DLD1 (cell line): ENCODE measurements at regions not wholly inside any gene's neighbourhood (a gene's known extent, or its start where the extent isn't known, plus 50 kb on each side); places are given as distances from the start of the nearest gene placed in this dataset.
"Not testable (repeated sequence)": the region's sequence is repeated elsewhere in the genome, so short reads cannot be mapped to it uniquely, and the experiment has no call there.

Experiments used
- in situ Hi-C: cut with HindIII; loops from 2 replicates; pipeline ENCODE4 v1.10.0; 2017; ENCODE audit warnings: low sequenced_read_pairs

- in situ Hi-C loops, result no loop called here
Observed at GRCh38 chr5:79924936-79925893, 65.8 kb downstream of the MTX3 start.

- in situ Hi-C loops, result no loop called here
Observed at GRCh38 chr5:79923431-79923830, 67.6 kb downstream of the MTX3 start.

GRCh38 chr5:79922626-79923025 lies 68.4 kb downstream of the MTX3 start:
- in situ Hi-C loops, result no loop called here

GRCh38 chr5:79907452-79907851 lies 83.6 kb downstream of the MTX3 start:
- in situ Hi-C loops, result not testable (repeated sequence)

- in situ Hi-C loops, result not testable (repeated sequence)
Observed at GRCh38 chr5:79902571-79902970, 88.5 kb downstream of the MTX3 start.

GRCh38 chr5:79901631-79902030 lies 89.4 kb downstream of the MTX3 start:
- in situ Hi-C loops, result no loop called here

GRCh38 chr5:79898611-79899010 lies 92.5 kb downstream of the MTX3 start:
- in situ Hi-C loops, result no loop called here

GRCh38 chr5:79893976-79894375 lies 97.1 kb downstream of the MTX3 start:
- in situ Hi-C loops, result no loop called here

- in situ Hi-C loops, result no loop called here
Observed at GRCh38 chr5:79893485-79893884, 97.6 kb downstream of the MTX3 start.

GRCh38 chr5:79890930-79891249 lies 100.2 kb downstream of the MTX3 start:
- in situ Hi-C loops, result no loop called here

GRCh38 chr5:79890119-79890929 lies 100.7 kb downstream of the MTX3 start:
- in situ Hi-C loops, result no loop called here

- in situ Hi-C loops, result no loop called here
Observed at GRCh38 chr5:79888643-79889042, 102.4 kb downstream of the MTX3 start.

GRCh38 chr5:79886925-79887655 lies 104.0 kb downstream of the MTX3 start:
- in situ Hi-C loops, result no loop called here

GRCh38 chr5:79886456-79886855 lies 104.6 kb downstream of the MTX3 start:
- in situ Hi-C loops, result no loop called here

GRCh38 chr5:79879880-79880279 lies 111.2 kb downstream of the MTX3 start:
- in situ Hi-C loops, result not testable (repeated sequence)

- in situ Hi-C loops, result no loop called here
Observed at GRCh38 chr5:79878721-79879336, 112.2 kb downstream of the MTX3 start.

- in situ Hi-C loops, result no loop called here
Observed at GRCh38 chr5:79878136-79878679, 112.9 kb downstream of the MTX3 start.

- in situ Hi-C loops, result no loop called here
Observed at GRCh38 chr5:79876456-79876855, 114.6 kb downstream of the MTX3 start.

GRCh38 chr5:79875230-79875629 lies 115.8 kb downstream of the MTX3 start:
- in situ Hi-C loops, result no loop called here

- in situ Hi-C loops, result loop anchor here (25.0 kb wide), 1 partner anchor 861 kb away; no protein-coding TSS in a partner anchor
Observed at GRCh38 chr5:79873187-79873586, 117.9 kb downstream of the MTX3 start.
